SK-N-MC (cell line): ENCODE measurements at regions not wholly inside any gene's neighbourhood (a gene's known extent, or its start where the extent isn't known, plus 50 kb on each side); places are given as distances from the start of the nearest gene placed in this dataset.

Source experiments
- DNase-seq: peaks from one replicate; pipeline ENCODE4 v3.0.0-alpha.2; 2011; ENCODE audit warnings: low read depth, low spot score
- H3K27ac ChIP-seq: fragments of 200-600 bp; sonication (generic); 2 replicates; pipeline ENCODE4 v1.5.1; 2016; ENCODE audit warnings: mixed run types
- H3K36me3 ChIP-seq: fragments of 200-600 bp; sonication (generic); 2 replicates; pipeline ENCODE4 v1.6.1; 2017; ENCODE audit warnings: antibody characterized with exemption, low read length, mixed read lengths; ENCODE audit not compliant: insufficient read depth
- H3K4me3 ChIP-seq: fragments of 200-600 bp; sonication (generic); 2 replicates; pipeline ENCODE4 v1.5.1; 2016
- H3K9ac ChIP-seq: fragments of 200-600 bp; sonication (generic); 2 replicates; pipeline ENCODE4 v1.8.0; 2017; ENCODE audit warnings: mixed run types, mixed read lengths; ENCODE audit not compliant: insufficient read length
- H3K9me3 ChIP-seq: fragments of 200-600 bp; sonication (generic); 2 replicates; pipeline ENCODE4 v1.6.1; 2017; ENCODE audit warnings: low read depth, mild to moderate bottlenecking, antibody characterized with exemption, low read length, moderate library complexity, mixed read lengths
- EZH2 ChIP-seq: fragments of 200-600 bp; sonication (generic); IDR thresholded peaks from one replicate; pipeline ENCODE4 v1.6.1; 2017; ENCODE audit warnings: antibody characterized with exemption
- FOXP2 ChIP-seq: optimal IDR thresholded peaks from 2 replicates; pipeline ENCODE3; 2011; ENCODE audit warnings: mild to moderate bottlenecking, moderate library complexity; ENCODE audit not compliant: insufficient read depth; ENCODE audit errors: extremely low read length, control extremely low read depth
- POLR2AphosphoS5 ChIP-seq: IDR thresholded peaks from 2 replicates; pipeline ENCODE4 v1.6.1; 2012; ENCODE audit warnings: mild to moderate bottlenecking, low read depth, low read length, borderline replicate concordance

GRCh38 chr14:31992011-31992447, 85.1 kb upstream of the ARHGAP5 start:
- TF ChIP-seq EZH2 (no peak), POLR2AphosphoS5 (no peak), FOXP2 (no peak)
- DNase-seq = no peak
- Histone ChIP-seq H3K27ac (no peak overlapping the region), H3K9me3 (no peaks in the 10 kb centered on the region), H3K4me3 (no peak overlapping the region), H3K9ac (no peak overlapping the region), H3K36me3 (no peaks in the 10 kb centered on the region)

- no peak for DNase-seq
- no peak overlapping the region for H3K4me3 ChIP-seq
- H3K9me3 ChIP-seq = no peaks in the 10 kb centered on the region
- H3K36me3 ChIP-seq = no peaks in the 10 kb centered on the region
- no peak overlapping the region for H3K9ac ChIP-seq
- no peak overlapping the region for H3K27ac ChIP-seq
- no peak for TF ChIP-seq EZH2
- TF ChIP-seq POLR2AphosphoS5 = no peak
- no peak for TF ChIP-seq FOXP2
Measured at GRCh38 chr14:31993521-31993951, 83.6 kb upstream of the ARHGAP5 start.

- Histone ChIP-seq H3K36me3 (no peaks in the 10 kb centered on the region), H3K9me3 (no peaks in the 10 kb centered on the region), H3K4me3 (no peak overlapping the region), H3K27ac (no peak overlapping the region), H3K9ac (no peak overlapping the region)
- no peak for DNase-seq
- no peak for TF ChIP-seq FOXP2
- TF ChIP-seq EZH2 = no peak
- TF ChIP-seq POLR2AphosphoS5 = no peak
Measured at GRCh38 chr14:31994391-31995033, 82.6 kb upstream of the ARHGAP5 start.

DNA sequence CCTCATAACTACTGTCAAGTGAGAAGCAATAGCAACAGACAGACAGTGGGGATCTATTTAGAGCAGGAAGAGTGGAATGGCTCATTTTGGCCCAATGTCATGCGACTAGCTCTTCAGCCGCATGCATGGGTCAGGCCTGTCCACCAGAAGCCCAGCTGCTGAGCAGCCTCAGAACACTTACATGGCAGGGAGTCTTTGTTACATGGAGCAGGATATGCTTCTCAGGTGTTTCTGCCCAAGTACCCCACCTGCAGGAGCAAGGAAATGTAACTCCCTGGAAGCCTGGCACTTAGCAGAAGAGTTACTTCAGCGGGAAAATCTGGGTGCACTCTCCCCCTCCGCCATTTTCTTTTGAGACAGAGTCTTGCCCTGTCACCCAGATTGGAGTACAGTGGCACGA, 73.5 kb upstream of the ARHGAP5 start:
- H3K9ac ChIP-seq = no peak overlapping the region
- TF ChIP-seq FOXP2 = no peak
- H3K4me3 ChIP-seq = no peak overlapping the region
- H3K36me3 ChIP-seq = no peaks in the 10 kb centered on the region
- DNase-seq = no peak
- H3K27ac ChIP-seq = no peak overlapping the region
- no peaks in the 10 kb centered on the region for H3K9me3 ChIP-seq

DNA sequence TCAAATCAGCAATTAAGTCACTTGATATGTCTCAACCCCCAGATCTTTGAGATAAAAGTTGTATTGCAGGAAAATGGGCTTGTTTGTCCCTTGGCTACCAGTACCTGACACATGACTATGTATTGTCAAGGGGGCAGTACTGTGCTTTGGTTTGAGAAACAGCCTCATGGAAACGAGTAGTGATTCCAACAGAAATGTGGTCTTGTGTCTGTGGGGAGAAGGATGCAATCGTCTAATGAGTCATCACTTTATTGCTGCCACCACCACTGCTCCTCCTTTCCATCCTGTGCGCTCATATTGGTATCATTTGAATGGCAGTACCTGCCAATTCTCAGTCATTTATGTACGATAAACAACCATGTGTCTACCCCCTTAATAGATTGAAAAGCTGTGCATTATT, 72.8 kb upstream of the ARHGAP5 start:
- Histone ChIP-seq H3K9ac (no peak overlapping the region), H3K4me3 (no peak overlapping the region), H3K36me3 (no peaks in the 10 kb centered on the region), H3K9me3 (no peaks in the 10 kb centered on the region), H3K27ac (no peak overlapping the region)
- TF ChIP-seq EZH2 (no peak), FOXP2 (no peak), POLR2AphosphoS5 (no peak)
- no peak for DNase-seq

DNA sequence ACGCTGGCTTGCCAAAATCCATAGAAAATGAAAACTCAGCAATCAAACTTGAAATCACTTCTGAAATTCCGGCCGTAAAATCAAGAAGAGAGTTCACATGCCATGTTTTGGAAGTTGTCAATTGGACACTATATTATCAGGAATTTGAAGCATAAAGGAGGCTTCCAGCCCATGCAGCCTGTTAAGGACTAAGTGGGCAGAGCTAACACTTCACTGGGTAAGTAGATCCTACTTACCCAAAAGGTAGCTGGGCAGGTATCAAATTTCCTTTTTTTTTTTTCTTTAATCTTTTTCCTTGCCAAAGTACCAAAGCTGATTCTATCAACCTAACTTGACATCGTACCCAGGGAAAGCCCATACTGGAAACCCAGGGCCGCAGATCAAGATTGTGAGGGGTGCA, 71.5 kb upstream of the ARHGAP5 start:
- H3K36me3 ChIP-seq = no peaks in the 10 kb centered on the region
- DNase-seq = no peak
- no peak overlapping the region for H3K27ac ChIP-seq
- no peak overlapping the region for H3K9ac ChIP-seq
- H3K4me3 ChIP-seq = no peak overlapping the region
- no peak for TF ChIP-seq POLR2AphosphoS5
- no peak for TF ChIP-seq FOXP2
- no peak for TF ChIP-seq EZH2
- H3K9me3 ChIP-seq = no peaks in the 10 kb centered on the region

DNA sequence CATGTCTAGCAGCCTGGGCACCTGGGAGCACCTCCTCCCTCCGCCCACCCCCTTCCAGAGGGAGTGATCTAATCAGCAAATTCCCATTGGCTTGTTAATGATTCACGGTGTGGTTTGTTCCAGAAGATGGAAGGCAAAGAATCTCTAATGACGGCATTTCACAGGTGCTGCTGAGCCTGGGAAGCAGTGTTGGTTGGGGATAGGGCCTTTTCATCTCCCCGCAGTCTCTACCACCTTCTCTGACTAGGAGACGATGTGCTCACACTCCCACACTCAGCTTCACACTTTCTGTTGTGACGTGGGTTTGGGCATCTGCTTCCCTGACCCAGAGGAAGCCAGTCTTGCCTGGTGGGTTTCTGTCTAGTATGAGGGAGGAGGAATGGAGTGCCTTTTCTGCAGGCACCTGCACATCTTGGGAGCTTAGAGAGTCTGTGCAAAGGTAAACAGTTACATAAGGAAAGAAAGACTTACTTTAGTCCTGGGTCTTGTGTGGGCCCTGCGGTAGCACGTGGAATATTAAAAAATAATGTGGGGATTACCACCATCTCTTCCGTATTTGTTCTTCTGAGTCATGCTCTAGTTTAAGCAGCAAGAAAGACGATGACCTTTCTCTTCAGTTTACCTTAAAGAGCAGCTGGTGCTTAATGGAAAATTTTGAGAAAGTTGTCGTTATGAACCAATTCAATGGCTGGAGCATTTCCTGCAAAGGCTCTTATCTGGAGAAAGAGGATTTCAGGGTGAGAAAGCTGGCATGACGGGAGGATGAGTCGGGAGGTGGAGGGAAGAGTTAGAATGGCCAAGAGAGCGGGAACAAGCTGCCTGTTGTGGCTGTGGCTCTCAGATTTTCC, 70.6 kb upstream of the ARHGAP5 start:
- TF ChIP-seq POLR2AphosphoS5 = no peak
- TF ChIP-seq EZH2 = no peak
- no peak for TF ChIP-seq FOXP2
- DNase-seq = no peak
- no peak overlapping the region for H3K4me3 ChIP-seq
- no peaks in the 10 kb centered on the region for H3K36me3 ChIP-seq
- no peak overlapping the region for H3K27ac ChIP-seq
- no peaks in the 10 kb centered on the region for H3K9me3 ChIP-seq
- H3K9ac ChIP-seq = no peak overlapping the region

GRCh38 chr14:32007755-32008362, 69.2 kb upstream of the ARHGAP5 start:
- Histone ChIP-seq H3K27ac (no peak overlapping the region), H3K9me3 (no peaks in the 10 kb centered on the region), H3K36me3 (no peaks in the 10 kb centered on the region), H3K9ac (no peak overlapping the region), H3K4me3 (no peak overlapping the region)
- TF ChIP-seq POLR2AphosphoS5 = no peak
- no peak for TF ChIP-seq EZH2
- no peak for TF ChIP-seq FOXP2
- no peak for DNase-seq
